ENCODE measurements at regions not wholly inside any gene's neighbourhood (a gene's known extent, or its start where the extent isn't known, plus 50 kb on each side); places are given as distances from the start of the nearest gene placed in this dataset.

- Histone ChIP-seq H3K4me3 (ENCODE audit: low read length) (no peak overlapping the region), H3K36me3 (ENCODE audit: control insufficient read depth, insufficient read depth, low read length) (no peaks in the 10 kb centered on the region), H3K4me1 (ENCODE audit: control insufficient read depth, insufficient read depth, low read length) (no peaks in the 10 kb centered on the region), H3K9me3 (ENCODE audit: control insufficient read depth, insufficient read depth, low read length) (no peaks in the 10 kb centered on the region), H3K27me3 (ENCODE audit: control insufficient read depth, insufficient read depth, low read length) (no peaks in the 10 kb centered on the region), H3K27ac (ENCODE audit: low read length) (no peak overlapping the region)
- Mint-ChIP-seq H3K36me3 (peaks cover 20% of the 10 kb centered on the region), H3K27ac (no peak overlapping the region), H3K27me3 (ENCODE audit: low read depth in 2 of 2) (no peaks in the 10 kb centered on the region), H3K4me1 (no peaks in the 10 kb centered on the region), H3K4me3 (no peak overlapping the region), H3K9me3 (peaks cover 21 to 25% of the 10 kb centered on the region in 2 donors)
- DNase-seq (no peak), ATAC-seq (no peak)
- 80% methylated on average over 3 of the region's 3 CpGs for WGBS (ENCODE audit: insufficient coverage)
- intact Hi-C loops (cut with micrococcal nuclease), result no loop called here
- TF ChIP-seq CTCF (IDR thresholded peaks at IDR 0.05), result no peak
Observed at GRCh38 chr5:114612406-114612805, 250.5 kb downstream of the KCNN2 start.

- intact Hi-C loops (cut with micrococcal nuclease), result no loop called here
- no peaks in the 10 kb centered on the region for H3K4me1 Mint-ChIP-seq
- 69% methylated on average over 2 of the region's 2 CpGs for WGBS (ENCODE audit: insufficient coverage)
- no peak for TF ChIP-seq CTCF (IDR thresholded peaks at IDR 0.05)
- H3K4me3 Mint-ChIP-seq, result no peak overlapping the region
- Histone ChIP-seq H3K4me1 (ENCODE audit: control insufficient read depth, insufficient read depth, low read length) (no peaks in the 10 kb centered on the region), H3K27ac (ENCODE audit: low read length) (no peak overlapping the region), H3K9me3 (ENCODE audit: control insufficient read depth, insufficient read depth, low read length) (peaks cover 3% of the 10 kb centered on the region), H3K27me3 (ENCODE audit: control insufficient read depth, insufficient read depth, low read length) (no peaks in the 10 kb centered on the region), H3K4me3 (ENCODE audit: low read length) (no peak overlapping the region), H3K36me3 (ENCODE audit: control insufficient read depth, insufficient read depth, low read length) (no peaks in the 10 kb centered on the region)
- no peaks in the 10 kb centered on the region for H3K36me3 Mint-ChIP-seq
- DNase-seq, result no peak
- no peak overlapping the region for H3K27ac Mint-ChIP-seq
- H3K9me3 Mint-ChIP-seq, result peaks cover 11 to 12% of the 10 kb centered on the region in 2 donors
- no peaks in the 10 kb centered on the region for H3K27me3 Mint-ChIP-seq (ENCODE audit: low read depth in 2 of 2)
- no peak for ATAC-seq
Observed at GRCh38 chr5:114581136-114581535, 219.3 kb downstream of the KCNN2 start.

GRCh38 chr5:114565871-114566270 is 204.0 kb downstream of the KCNN2 start:
- no peak for TF ChIP-seq CTCF (IDR thresholded peaks at IDR 0.05)
- Histone ChIP-seq H3K4me3 (ENCODE audit: low read length) (no peak overlapping the region), H3K27me3 (ENCODE audit: control insufficient read depth, insufficient read depth, low read length) (no peaks in the 10 kb centered on the region), H3K4me1 (ENCODE audit: control insufficient read depth, insufficient read depth, low read length) (no peaks in the 10 kb centered on the region), H3K27ac (ENCODE audit: low read length) (no peak overlapping the region), H3K36me3 (ENCODE audit: control insufficient read depth, insufficient read depth, low read length) (no peaks in the 10 kb centered on the region), H3K9me3 (ENCODE audit: control insufficient read depth, insufficient read depth, low read length) (no peaks in the 10 kb centered on the region)
- intact Hi-C loops (cut with micrococcal nuclease), result no loop called here
- Mint-ChIP-seq H3K27me3 (ENCODE audit: low read depth in 2 of 2) (no peaks in the 10 kb centered on the region), H3K27ac (no peak overlapping the region), H3K36me3 (peaks cover 9% of the 10 kb centered on the region), H3K4me1 (no peaks in the 10 kb centered on the region), H3K9me3 (peaks cover 2 to 13% of the 10 kb centered on the region in 2 donors), H3K4me3 (no peak overlapping the region)
- WGBS (ENCODE audit: insufficient coverage), result 86% methylated on average over 5 of the region's 5 CpGs
- no peak for ATAC-seq
- no peak for DNase-seq

GRCh38 chr5:114565139-114565538 is 203.3 kb downstream of the KCNN2 start:
- Histone ChIP-seq H3K4me3 (ENCODE audit: low read length) (no peak overlapping the region), H3K4me1 (ENCODE audit: control insufficient read depth, insufficient read depth, low read length) (no peaks in the 10 kb centered on the region), H3K27me3 (ENCODE audit: control insufficient read depth, insufficient read depth, low read length) (no peaks in the 10 kb centered on the region), H3K36me3 (ENCODE audit: control insufficient read depth, insufficient read depth, low read length) (no peaks in the 10 kb centered on the region), H3K27ac (ENCODE audit: low read length) (no peak overlapping the region), H3K9me3 (ENCODE audit: control insufficient read depth, insufficient read depth, low read length) (no peaks in the 10 kb centered on the region)
- Mint-ChIP-seq H3K36me3 (peaks cover 9% of the 10 kb centered on the region), H3K4me3 (no peak overlapping the region), H3K9me3 (peaks cover 2 to 12% of the 10 kb centered on the region in 2 donors), H3K27ac (no peak overlapping the region), H3K4me1 (no peaks in the 10 kb centered on the region), H3K27me3 (ENCODE audit: low read depth in 2 of 2) (no peaks in the 10 kb centered on the region)
- DNase-seq (no peak), ATAC-seq (no peak)
- 61% methylated on average over 2 of the region's 2 CpGs for WGBS (ENCODE audit: insufficient coverage)
- intact Hi-C loops (cut with micrococcal nuclease), result no loop called here
- TF ChIP-seq CTCF (IDR thresholded peaks at IDR 0.05), result no peak

All from natural killer cell (primary cell).